GM23338 (cell line): ENCODE measurements at regions not wholly inside any gene's neighbourhood (a gene's known extent, or its start where the extent isn't known, plus 50 kb on each side); places are given as distances from the start of the nearest gene placed in this dataset.

Source experiments
- ATAC-seq: fragments of 200-7000 bp; cut with Tn5 transposase; 3 replicates; pipeline ENCODE4 v1.9.1; 2020
- DNase-seq: peaks from one replicate; pipeline ENCODE4 v3.0.0-alpha.2; 2015; ENCODE audit warnings: low spot score
- H2AFZ ChIP-seq: fragments of 200-600 bp; sonication (generic); 2 replicates; pipeline ENCODE4 v1.8.0; 2016; ENCODE audit warnings: antibody characterized with exemption, mild to moderate bottlenecking, moderate library complexity
- H3F3A ChIP-seq: fragments of 200-600 bp; sonication (generic); replicated peaks from 2 replicates; pipeline ENCODE4 v1.8.0; 2017; ENCODE audit warnings: antibody characterized with exemption, mixed run types, low read depth
- H3K27ac ChIP-seq: fragments of 200-600 bp; sonication (generic); 2 replicates; pipeline ENCODE4 v1.6.1; 2016; ENCODE audit warnings: low read depth
- H3K27me3 ChIP-seq: fragments of 200-600 bp; sonication (generic); 2 replicates; pipeline ENCODE4 v1.8.0; 2016; ENCODE audit warnings: mild to moderate bottlenecking, mixed run types, moderate library complexity; ENCODE audit not compliant: insufficient read depth
- H3K36me3 ChIP-seq: fragments of 200-600 bp; sonication (generic); 2 replicates; pipeline ENCODE4 v1.8.0; 2016; ENCODE audit warnings: mild to moderate bottlenecking; ENCODE audit not compliant: insufficient read depth
- H3K4me1 ChIP-seq: fragments of 200-600 bp; sonication (generic); 2 replicates; pipeline ENCODE4 v1.8.0; 2016; ENCODE audit warnings: mild to moderate bottlenecking, moderate library complexity; ENCODE audit not compliant: insufficient read depth
- H3K4me2 ChIP-seq: fragments of 200-600 bp; sonication (generic); 2 replicates; pipeline ENCODE4 v1.7.1; 2017; ENCODE audit warnings: mixed run types
- H3K4me3 ChIP-seq: fragments of 200-600 bp; sonication (generic); 2 replicates; pipeline ENCODE4 v1.6.1; 2016; ENCODE audit warnings: mixed run types
- H3K79me2 ChIP-seq: fragments of 200-600 bp; sonication (generic); replicated peaks from 2 replicates; pipeline ENCODE4 v1.8.0; 2017; ENCODE audit warnings: mild to moderate bottlenecking; ENCODE audit not compliant: insufficient read depth
- H3K9me2 ChIP-seq: fragments of 200-600 bp; sonication (generic); 2 replicates; pipeline ENCODE4 v1.8.0; 2017; ENCODE audit not compliant: insufficient read depth
- H4K20me1 ChIP-seq: fragments of 200-600 bp; sonication (generic); replicated peaks from 2 replicates; pipeline ENCODE4 v1.8.0; 2017; ENCODE audit warnings: mild to moderate bottlenecking; ENCODE audit not compliant: insufficient read depth
- H3K27ac Mint-ChIP-seq: 2 replicates; pipeline ENCODE4 v1.8.0; 2020; ENCODE audit warnings: inconsistent platforms, mild to moderate bottlenecking, moderate library complexity, mixed read lengths
- H3K27me3 Mint-ChIP-seq: 3 replicates; pipeline ENCODE4 v1.8.0; 2022; ENCODE audit warnings: low read depth, mild to moderate bottlenecking, moderate library complexity, mixed read lengths, inconsistent platforms; ENCODE audit not compliant: insufficient read depth, poor library complexity
- H3K36me3 Mint-ChIP-seq: 3 replicates; pipeline ENCODE4 v1.8.0; 2021; ENCODE audit warnings: low read depth, mild to moderate bottlenecking, inconsistent platforms, moderate library complexity, mixed read lengths
- H3K4me1 Mint-ChIP-seq: 3 replicates; pipeline ENCODE4 v1.8.0; 2020; ENCODE audit warnings: mild to moderate bottlenecking, inconsistent platforms, mixed read lengths
- H3K4me3 Mint-ChIP-seq: 3 replicates; pipeline ENCODE4 v1.8.0; 2021; ENCODE audit warnings: moderate library complexity, mild to moderate bottlenecking, inconsistent platforms, mixed read lengths
- H3K9me3 Mint-ChIP-seq: 3 replicates; pipeline ENCODE4 v1.8.0; 2020; ENCODE audit warnings: moderate library complexity, mild to moderate bottlenecking, inconsistent platforms, mixed read lengths
- CREB1 ChIP-seq: fragments of 250-450 bp; sonication (Bioruptor Pico); IDR thresholded peaks from 2 replicates; pipeline ENCODE4 v1.5.0; 2020; ENCODE audit warnings: low read depth, mild to moderate bottlenecking, moderate library complexity
- CTCF ChIP-seq, 2 experiments: fragments of 200-600 bp in 1 of 2; sonication (generic) in 1 of 2; conservative IDR thresholded peaks; 2 replicates each; pipeline versions ENCODE4 v1.5.1 to v1.6.1; 2016 to 2017; ENCODE audit warnings: antibody characterized with exemption in 2 of 2, low read depth in 2 of 2, mild to moderate bottlenecking in 2 of 2, moderate library complexity in 1 of 2
- ETS1 ChIP-seq: IDR thresholded peaks from 2 replicates; pipeline ENCODE4 v1.6.1; 2016; ENCODE audit warnings: antibody characterized with exemption
- EZH2 ChIP-seq: fragments of 200-600 bp; sonication (generic); IDR thresholded peaks from one replicate; pipeline ENCODE4 v1.8.0; 2017; ENCODE audit warnings: antibody characterized with exemption, mild to moderate bottlenecking, low read depth; ENCODE audit not compliant: unreplicated experiment
- EZH2phosphoT487 ChIP-seq: fragments of 200-600 bp; sonication (generic); IDR thresholded peaks from one replicate; pipeline ENCODE4 v1.8.1; 2018; ENCODE audit warnings: antibody characterized with exemption; ENCODE audit not compliant: unreplicated experiment
- JUNB ChIP-seq: IDR thresholded peaks from one replicate; pipeline ENCODE4 v1.6.1; 2016; ENCODE audit warnings: antibody characterized with exemption; ENCODE audit not compliant: unreplicated experiment
- NANOG ChIP-seq: IDR thresholded peaks from 2 replicates; pipeline ENCODE4 v1.6.1; 2016; ENCODE audit warnings: antibody characterized with exemption, borderline replicate concordance
- POLR2AphosphoS5 ChIP-seq: IDR thresholded peaks from 2 replicates; pipeline ENCODE4 v1.6.1; 2016; ENCODE audit warnings: antibody characterized with exemption, low read depth
- REST ChIP-seq: IDR thresholded peaks from one replicate; pipeline ENCODE4 v1.6.1; 2018; ENCODE audit warnings: antibody characterized with exemption; ENCODE audit not compliant: unreplicated experiment
- STAT1 ChIP-seq: IDR thresholded peaks from one replicate; pipeline ENCODE4 v1.6.1; 2016; ENCODE audit warnings: antibody characterized with exemption; ENCODE audit not compliant: unreplicated experiment
- ZNF114 ChIP-seq: fragments of 250-450 bp; sonication (Bioruptor Pico); IDR thresholded peaks from 2 replicates; pipeline ENCODE4 v1.5.0; 2020; ENCODE audit warnings: mild to moderate bottlenecking, moderate library complexity
- ZNF331 ChIP-seq: fragments of 250-450 bp; sonication (Bioruptor Pico); IDR thresholded peaks from 2 replicates; pipeline ENCODE4 v1.5.0; 2020; ENCODE audit warnings: low read depth, mild to moderate bottlenecking, moderate library complexity
- ZNF462 ChIP-seq: fragments of 250-450 bp; sonication (Bioruptor Pico); IDR thresholded peaks from 2 replicates; pipeline ENCODE4 v1.5.0; 2020; ENCODE audit warnings: mild to moderate bottlenecking, moderate library complexity

- Histone ChIP-seq H3K27me3 (no peaks in the 10 kb centered on the region), H3F3A (no peaks in the 10 kb centered on the region), H3K4me1 (no peaks in the 10 kb centered on the region), H3K4me3 (no peak overlapping the region), H3K36me3 (peaks cover 4% of the 10 kb centered on the region; the same call in 1 of the 2 replicates), H3K4me2 (no peak overlapping the region), H2AFZ (no peak overlapping the region), H4K20me1 (no peaks in the 10 kb centered on the region), H3K27ac (no peak overlapping the region), H3K79me2 (no peaks in the 10 kb centered on the region), H3K9me2 (no peaks in the 10 kb centered on the region)
- Mint-ChIP-seq H3K27ac (no peak overlapping the region), H3K27me3 (no peaks in the 10 kb centered on the region), H3K9me3 (peaks cover 76% of the 10 kb centered on the region), H3K4me3 (no peak overlapping the region), H3K4me1 (no peaks in the 10 kb centered on the region), H3K36me3 (peaks cover 20% of the 10 kb centered on the region)
- TF ChIP-seq ZNF114 (no peak), CREB1 (CRISPR knock-in tag) (no peak), STAT1 (no peak), ZNF331 (CRISPR knock-in tag) (no peak), ZNF462 (CRISPR knock-in tag) (no peak), EZH2phosphoT487 (no peak), CTCF (conservative IDR thresholded peaks at IDR 0.05; ENCODE audit: low read depth in 2 of 2) (no peak), POLR2AphosphoS5 (no peak), NANOG (no peak), EZH2 (no peak), REST (no peak), JUNB (no peak), ETS1 (no peak)
- DNase-seq, result no peak
- ATAC-seq, result no peak
Observed at GRCh38 chr18:71625556-71626090, 918.5 kb downstream of the CBLN2 start.
